Breast epithelium (tissue), 3 donors: ENCODE measurements at regions not wholly inside any gene's neighbourhood (a gene's known extent, or its start where the extent isn't known, plus 50 kb on each side); places are given as distances from the start of the nearest gene placed in this dataset.

ENCODE experiments used
- POLR2A ChIP-seq: fragments of 450-650 bp; IDR thresholded peaks from one replicate; pipeline ENCODE4 v1.6.1; 2016; ENCODE audit warnings: antibody characterized with exemption, mild to moderate bottlenecking, moderate library complexity
- POLR2AphosphoS5 ChIP-seq, 3 donors: sonication (generic); formaldehyde crosslinking; IDR thresholded peaks; one replicate each; pipeline ENCODE4 v1.6.1; 2017; ENCODE audit warnings: antibody characterized with exemption in 3 of 3

- TF ChIP-seq POLR2AphosphoS5 (IDR thresholded peaks at IDR 0.05): no peak
- no peak for TF ChIP-seq POLR2A
Measured at GRCh38 chr1:65039066-65039465, 72.7 kb upstream of the JAK1 start.
